ENCODE measurements at regions not wholly inside any gene's neighbourhood (a gene's known extent, or its start where the extent isn't known, plus 50 kb on each side); places are given as distances from the start of the nearest gene placed in this dataset.
"Not testable (repeated sequence)": the region's sequence is repeated elsewhere in the genome, so short reads cannot be mapped to it uniquely, and the experiment has no call there.

DNA sequence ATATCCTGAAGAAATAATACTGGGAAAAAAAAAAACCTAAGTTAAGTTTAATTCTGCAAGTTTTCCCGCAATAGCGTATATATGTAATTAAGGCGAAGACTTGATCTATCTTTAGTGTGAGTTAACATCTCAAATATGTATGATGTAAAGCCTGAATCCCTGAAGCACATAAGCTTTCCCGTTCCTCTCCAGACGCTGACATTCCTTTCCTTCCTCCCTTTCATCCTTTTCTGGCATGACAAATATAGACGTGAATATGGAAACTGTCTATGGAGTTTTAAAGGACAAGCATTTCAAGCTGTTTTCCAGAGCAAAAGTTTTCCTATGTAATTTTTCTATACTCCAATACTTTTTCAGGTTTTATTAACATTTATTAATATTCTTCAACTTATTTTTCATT lies 637.0 kb downstream of the COL12A1 start:
- DNase-seq, result no peak

- DNase-seq, result not testable (repeated sequence)
Measured at GRCh38 chr6:74567923-74568290, 637.9 kb downstream of the COL12A1 start.

DNA sequence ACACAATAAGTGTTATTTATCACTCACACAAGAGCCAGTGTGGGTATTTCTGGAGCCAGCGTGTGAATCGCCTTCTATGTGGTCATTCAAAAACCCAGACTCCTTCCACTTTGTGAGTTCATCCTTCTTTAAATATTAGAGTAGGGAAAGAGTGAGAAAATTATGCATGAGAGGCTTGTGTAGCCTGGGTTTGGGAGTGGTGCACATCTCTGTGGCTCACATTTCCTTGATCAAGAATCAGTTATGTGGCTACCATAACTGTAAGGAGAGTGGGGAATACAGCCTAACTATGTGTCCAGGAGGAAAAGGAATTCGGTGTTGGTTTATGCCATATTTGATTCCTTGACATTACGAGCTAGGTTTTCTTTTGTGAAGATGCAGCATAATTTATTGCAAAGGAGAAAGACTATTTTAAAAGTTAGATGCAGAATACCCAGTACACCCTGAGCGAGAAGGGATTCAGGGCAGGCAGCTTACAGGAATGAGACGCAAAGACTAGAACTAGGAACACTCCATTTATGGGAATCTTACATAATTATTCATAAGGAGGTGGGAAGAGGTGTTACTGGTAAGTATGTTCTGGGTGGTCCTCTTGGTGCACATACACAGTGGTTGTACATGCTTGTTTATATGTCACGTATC lies 638.5 kb downstream of the COL12A1 start:
- DNase-seq, result no peak

DNA sequence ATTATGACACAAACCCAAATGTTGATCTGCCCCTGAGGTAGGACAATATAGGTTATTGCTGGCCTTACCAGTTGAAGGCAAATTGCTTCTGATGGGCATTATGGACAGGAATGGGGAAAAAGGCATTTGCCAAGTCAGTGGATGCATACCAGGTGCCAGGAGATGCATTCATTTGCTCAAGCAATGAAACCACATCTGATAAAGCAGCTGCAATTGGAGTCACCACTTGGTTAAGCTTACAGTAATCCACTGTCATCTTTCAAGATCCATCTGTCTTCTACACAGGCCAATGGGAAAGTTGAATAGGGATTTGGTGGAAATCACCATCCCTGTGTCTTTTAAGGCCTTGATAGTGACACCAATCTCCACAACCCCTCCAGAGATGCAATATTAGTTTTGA lies 648.6 kb downstream of the COL12A1 start:
- DNase-seq, result no peak

GRCh38 chr6:74554041-74554440 lies 651.8 kb downstream of the COL12A1 start:
- no peak for DNase-seq

GRCh38 chr6:74551896-74552295 lies 654.0 kb downstream of the COL12A1 start:
- DNase-seq, result no peak

GRCh38 chr6:74550821-74551220 lies 655.0 kb downstream of the COL12A1 start:
- no peak for DNase-seq

DNA sequence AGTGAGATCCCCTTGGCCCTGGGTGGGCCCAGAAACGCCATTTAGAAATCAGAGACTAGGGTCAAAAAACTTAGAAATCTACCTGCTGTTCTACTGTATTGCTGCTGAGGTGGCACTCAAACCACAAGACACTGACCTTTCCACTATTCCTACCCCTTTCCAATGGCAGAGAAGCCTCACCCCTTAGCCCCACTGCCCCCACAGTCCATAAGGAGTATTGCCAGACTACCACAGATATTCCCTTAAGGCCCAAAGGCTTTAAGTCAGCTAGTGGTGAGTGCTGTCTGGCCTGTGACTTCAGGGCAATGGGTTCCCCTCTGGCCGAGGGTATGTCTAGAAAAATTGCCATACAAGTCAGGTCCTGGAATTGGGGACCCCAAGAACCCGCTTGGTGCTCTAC lies 656.1 kb downstream of the COL12A1 start:
- DNase-seq, result no peak

DNA sequence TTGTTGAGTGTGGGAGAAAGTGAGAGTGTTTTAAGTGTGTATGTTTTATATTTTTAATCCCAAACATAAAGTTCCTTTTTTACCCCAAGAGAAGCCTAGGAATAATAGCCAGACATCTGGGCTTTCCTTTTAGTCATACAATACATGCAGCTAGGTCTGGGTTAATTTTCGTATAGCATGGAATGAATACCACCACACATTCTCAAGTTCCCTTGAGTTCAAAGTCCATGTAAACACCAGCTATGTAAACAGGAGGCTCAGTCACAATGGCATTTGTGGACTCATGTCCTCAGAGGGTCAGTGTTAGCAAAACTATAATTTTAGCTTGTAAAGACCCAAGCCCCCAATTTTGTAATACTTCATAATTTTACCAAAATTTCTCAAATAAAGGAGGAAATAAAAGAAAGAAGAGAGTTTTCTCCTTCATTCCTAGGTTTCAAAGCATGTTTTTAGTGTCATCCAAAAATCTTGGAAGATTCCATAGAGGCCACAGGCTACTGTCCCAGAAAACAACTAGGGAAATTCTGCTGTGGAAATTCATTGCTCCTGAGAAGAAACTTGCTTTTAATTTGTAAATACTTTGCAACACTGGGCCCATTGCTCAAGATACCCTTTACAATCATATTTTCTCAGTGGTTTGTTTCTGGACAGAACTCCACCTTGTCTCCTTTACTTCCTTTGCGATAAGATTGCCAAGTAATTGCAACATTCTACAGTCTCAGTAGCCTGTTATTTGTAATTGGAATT lies 671.2 kb downstream of the COL12A1 start:
- no peak for DNase-seq

GRCh38 chr6:74519163-74519562 lies 686.7 kb downstream of the COL12A1 start:
- DNase-seq, result no peak

DNA sequence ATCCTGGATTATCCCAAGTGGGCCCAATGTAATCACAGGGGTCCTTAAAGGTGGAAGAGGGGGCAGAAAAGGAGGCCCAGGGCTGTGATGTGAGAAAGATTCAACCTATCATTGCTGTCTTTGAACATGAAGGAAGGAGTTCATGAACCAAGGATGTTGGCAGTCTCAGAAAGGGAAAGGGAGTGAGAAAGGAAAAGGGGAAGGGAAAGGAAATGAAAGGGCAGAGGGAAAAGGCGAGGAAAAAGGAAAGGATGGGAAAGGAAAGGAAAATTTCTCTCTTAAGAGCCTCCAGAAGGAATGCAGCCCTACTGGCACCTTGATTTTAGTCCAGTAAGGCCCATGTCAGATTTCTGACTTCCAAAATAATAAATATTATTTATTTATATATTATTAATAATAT lies 687.8 kb downstream of the COL12A1 start:
- no peak for DNase-seq

- DNase-seq, result no peak
Measured at GRCh38 chr6:74510878-74511277, 695.0 kb downstream of the COL12A1 start.

DNA sequence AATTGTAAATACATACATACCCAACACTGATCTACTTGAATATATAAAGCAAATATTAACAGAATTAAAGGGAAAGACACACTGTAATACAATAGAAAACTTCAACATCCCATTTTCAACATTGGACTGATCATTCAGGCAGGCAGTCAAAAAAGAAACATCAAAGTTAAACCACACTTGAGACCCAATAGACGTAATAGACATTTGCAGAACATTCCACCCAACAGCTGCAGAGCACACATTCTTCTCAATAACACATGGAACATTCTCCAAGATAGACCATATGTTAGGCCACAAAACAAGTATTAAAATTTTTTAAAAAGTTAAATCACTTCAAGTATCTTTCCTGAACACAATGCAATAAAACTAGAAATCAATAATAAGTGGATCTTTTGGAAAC lies 698.2 kb downstream of the COL12A1 start:
- no peak for DNase-seq

DNA sequence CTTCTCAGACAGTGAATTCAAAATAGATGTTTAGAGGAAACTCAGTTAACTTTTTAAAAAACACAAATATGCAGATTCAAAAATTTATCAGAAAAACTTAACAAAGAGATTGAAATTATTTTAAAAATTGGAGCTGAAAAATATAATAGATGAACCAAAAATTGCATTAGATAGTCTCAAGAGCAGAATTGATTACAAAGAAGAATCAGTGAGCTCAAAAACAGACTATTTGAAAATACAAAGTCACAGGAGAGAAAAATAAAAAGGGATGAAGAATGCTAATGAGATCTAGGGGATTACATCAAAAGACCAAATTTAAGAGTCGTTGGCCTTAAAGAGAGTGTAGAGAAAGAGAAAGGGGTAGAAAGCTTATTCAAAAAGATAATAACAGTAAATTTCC lies 700.5 kb downstream of the COL12A1 start:
- no peak for DNase-seq

- no peak for DNase-seq
Measured at GRCh38 chr6:74504941-74505340, 700.9 kb downstream of the COL12A1 start.

DNA sequence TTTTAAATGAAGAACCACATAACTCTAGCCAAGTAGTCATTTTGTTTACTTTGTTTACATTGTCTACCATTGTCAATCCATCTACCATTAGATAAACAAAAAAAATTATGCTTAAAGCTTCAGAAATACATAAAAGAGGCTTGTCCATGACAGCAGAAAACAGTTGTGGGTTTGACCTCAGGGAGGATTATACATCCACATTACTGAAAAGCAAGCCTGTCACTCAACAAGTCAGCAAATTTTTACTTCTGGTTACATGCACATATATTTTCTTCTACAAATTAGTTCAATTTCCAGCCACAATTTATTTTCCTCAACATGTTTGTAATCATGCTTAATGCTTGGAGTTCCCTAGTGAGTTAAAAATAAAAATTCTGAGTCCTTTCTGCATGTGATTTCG lies 713.3 kb downstream of the COL12A1 start:
- DNase-seq, result no peak

DNA sequence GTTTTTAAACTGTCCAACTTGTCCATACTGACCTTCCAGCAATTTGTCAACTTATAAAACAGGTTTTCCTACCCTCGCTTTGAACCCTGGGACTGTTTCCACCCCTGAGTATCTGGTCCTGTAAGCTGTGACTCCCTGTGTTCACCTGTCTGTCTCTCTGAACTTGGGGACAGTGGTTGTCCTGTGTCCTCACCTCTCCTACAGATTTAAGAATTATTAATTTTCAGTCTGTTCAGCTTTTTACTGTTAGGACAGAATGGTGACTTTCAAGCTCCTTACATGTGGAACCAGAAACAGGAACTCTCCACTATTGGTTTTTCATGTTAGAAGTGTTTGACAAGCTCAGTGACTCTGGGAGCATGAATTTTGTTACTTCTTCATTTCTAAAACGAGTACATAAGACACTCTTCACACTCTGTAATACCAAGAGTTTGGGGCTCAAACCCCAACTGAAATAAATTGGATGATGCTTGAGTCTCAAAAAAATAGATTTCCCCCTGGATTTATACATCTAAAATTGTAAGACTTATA lies 713.9 kb downstream of the COL12A1 start:
- DNase-seq, result no peak

GRCh38 chr6:74488726-74489125 lies 717.1 kb downstream of the COL12A1 start:
- DNase-seq, result not testable (repeated sequence)

DNA sequence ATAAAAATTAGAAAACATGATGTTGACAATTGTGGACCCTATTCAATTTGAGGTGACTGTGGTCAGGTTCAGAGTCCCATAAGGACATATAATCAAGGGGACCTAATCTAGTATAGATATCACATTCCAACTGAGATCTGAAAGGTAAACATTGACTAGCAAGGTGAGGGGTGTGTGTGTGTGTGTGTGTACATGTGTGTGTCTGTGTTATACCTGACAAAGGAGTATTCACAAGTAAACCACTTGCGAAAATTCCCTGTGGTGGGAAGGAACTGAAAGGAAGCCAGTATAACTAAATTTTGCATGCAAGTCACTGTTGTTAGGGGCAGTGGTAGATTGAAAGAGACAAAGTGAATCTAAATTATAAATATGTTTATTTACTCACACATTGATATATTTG lies 723.7 kb downstream of the COL12A1 start:
- DNase-seq, result no peak

- no peak for DNase-seq
Measured at GRCh38 chr6:74480561-74480960, 725.3 kb downstream of the COL12A1 start.

DNA sequence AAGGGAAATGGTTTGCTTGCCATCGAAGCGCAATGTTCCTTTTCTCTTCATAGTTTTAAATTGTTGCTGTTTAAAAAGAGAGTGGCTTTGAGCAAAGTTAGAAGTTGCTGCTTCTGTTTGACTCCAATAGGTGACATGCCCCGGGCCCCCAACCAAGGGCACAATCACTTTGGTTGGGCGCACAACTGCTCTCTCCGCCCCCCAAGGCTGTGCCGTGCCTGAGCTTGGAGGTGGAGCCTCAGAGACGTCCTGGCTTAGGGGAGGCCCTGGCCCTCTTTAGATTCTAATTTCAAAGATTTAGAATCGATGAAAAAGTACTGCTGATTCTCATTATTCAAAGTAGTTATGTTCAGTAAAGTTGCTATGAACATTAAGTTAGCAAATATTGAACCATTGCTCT lies 725.9 kb downstream of the COL12A1 start:
- DNase-seq, result no peak

DNA sequence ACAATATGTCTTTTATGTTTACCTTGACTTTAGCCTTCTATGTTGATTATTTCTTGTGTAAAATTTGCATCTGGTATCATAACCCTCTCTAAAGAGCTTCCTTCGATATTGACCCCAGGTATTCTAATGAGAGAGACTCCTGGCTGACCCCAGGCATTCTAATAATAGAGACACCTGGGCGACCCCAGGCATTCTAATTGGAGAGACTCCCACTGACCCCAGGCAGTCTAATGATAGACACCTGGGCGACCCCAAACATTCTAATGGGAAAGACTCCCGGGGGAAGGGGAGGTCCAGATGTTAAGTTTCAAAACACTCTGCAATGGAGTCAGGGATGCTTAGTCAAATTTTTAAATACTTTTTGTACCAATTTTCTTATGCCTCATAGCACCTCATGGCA lies 726.4 kb downstream of the COL12A1 start:
- DNase-seq, result no peak

- DNase-seq, result not testable (repeated sequence)
Measured at GRCh38 chr6:74474046-74474445, 731.8 kb downstream of the COL12A1 start.

DNA sequence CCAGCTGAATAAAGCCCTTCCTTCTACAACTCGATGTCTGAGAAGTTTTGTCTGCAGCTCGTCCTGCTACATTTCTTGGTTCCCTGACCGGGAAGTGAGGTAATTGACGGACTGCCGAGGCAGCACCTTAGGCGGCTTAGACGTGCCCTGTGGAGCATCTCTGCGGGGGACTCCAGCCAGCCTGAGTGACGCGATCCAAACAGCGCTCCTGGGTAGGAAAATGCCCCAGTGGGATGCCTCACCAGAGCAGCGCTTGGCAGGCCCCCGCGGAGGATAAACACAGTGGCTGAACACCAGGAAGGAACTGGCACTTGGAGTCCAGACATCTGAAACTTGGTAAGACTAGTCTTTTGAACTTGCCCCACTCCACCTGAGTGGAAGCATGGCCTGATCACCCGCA lies 737.3 kb downstream of the COL12A1 start:
- DNase-seq, result not testable (repeated sequence)
